Fibroblast of pulmonary artery (primary cell): ENCODE measurements at regions not wholly inside any gene's neighbourhood (a gene's known extent, or its start where the extent isn't known, plus 50 kb on each side); places are given as distances from the start of the nearest gene placed in this dataset.

ENCODE experiments used
- DNase-seq: peaks from one replicate; pipeline ENCODE4 v3.0.0-alpha.2; 2010; ENCODE audit warnings: low read depth
- H3K4me3 ChIP-seq: replicated peaks from 2 replicates; pipeline ENCODE4 v1.5.1; 2011; ENCODE audit warnings: low read depth, mild to moderate bottlenecking, control low read depth, low read length, moderate library complexity
- CTCF ChIP-seq: IDR thresholded peaks from 2 replicates; pipeline ENCODE4 v1.5.1; 2011; ENCODE audit warnings: mild to moderate bottlenecking, control low read depth, low read length, inconsistent platforms; ENCODE audit errors: missing control alignments

GRCh38 chr12:14187966-14188365 is 177.5 kb upstream of the ATF7IP start:
- no peak for TF ChIP-seq CTCF
- H3K4me3 ChIP-seq: no peak overlapping the region
- DNase-seq: no peak

GRCh38 chr12:14188744-14189143 is 176.7 kb upstream of the ATF7IP start:
- no peak for TF ChIP-seq CTCF
- H3K4me3 ChIP-seq: no peak overlapping the region
- DNase-seq: no peak

GRCh38 chr12:14190694-14191093 is 174.8 kb upstream of the ATF7IP start:
- no peak for DNase-seq
- no peak for TF ChIP-seq CTCF
- no peak overlapping the region for H3K4me3 ChIP-seq

GRCh38 chr12:14191612-14192011 is 173.9 kb upstream of the ATF7IP start:
- no peak for TF ChIP-seq CTCF
- no peak overlapping the region for H3K4me3 ChIP-seq
- no peak for DNase-seq

- H3K4me3 ChIP-seq: no peak overlapping the region
- DNase-seq: no peak
- TF ChIP-seq CTCF: no peak
These were observed 171.8 kb upstream of the ATF7IP start for GRCh38 chr12:14193639-14194038.

- no peak for TF ChIP-seq CTCF
- DNase-seq: no peak
- H3K4me3 ChIP-seq: no peak overlapping the region
These were observed 170.9 kb upstream of the ATF7IP start for GRCh38 chr12:14194572-14194971.

GRCh38 chr12:14199455-14200198 is 165.9 kb upstream of the ATF7IP start:
- TF ChIP-seq CTCF: no peak
- no peak for DNase-seq
- no peak overlapping the region for H3K4me3 ChIP-seq
